ENCODE measurements at regions not wholly inside any gene's neighbourhood (a gene's known extent, or its start where the extent isn't known, plus 50 kb on each side); places are given as distances from the start of the nearest gene placed in this dataset.

DNA sequence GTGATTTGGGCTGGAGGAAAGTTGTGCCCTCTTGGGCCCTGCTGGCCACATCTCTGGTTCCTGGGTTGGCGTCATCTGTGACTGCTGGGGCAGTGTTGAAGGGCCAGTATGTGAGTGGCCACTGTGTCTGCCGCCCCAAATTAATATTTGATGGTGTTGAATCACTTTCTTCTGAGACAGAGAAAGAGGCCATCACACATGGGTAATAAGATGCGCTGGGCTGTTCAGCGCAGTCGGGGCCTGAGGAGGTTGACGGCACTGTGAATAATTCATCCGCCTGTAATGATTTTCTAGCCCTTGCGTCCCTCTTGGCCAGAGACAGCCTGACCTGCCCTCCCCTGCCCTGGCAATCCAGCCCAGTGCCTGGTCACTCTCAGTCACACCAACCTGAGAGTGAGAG, 56.2 kb upstream of the BEGAIN start:
- TF ChIP-seq, protein P1, sequence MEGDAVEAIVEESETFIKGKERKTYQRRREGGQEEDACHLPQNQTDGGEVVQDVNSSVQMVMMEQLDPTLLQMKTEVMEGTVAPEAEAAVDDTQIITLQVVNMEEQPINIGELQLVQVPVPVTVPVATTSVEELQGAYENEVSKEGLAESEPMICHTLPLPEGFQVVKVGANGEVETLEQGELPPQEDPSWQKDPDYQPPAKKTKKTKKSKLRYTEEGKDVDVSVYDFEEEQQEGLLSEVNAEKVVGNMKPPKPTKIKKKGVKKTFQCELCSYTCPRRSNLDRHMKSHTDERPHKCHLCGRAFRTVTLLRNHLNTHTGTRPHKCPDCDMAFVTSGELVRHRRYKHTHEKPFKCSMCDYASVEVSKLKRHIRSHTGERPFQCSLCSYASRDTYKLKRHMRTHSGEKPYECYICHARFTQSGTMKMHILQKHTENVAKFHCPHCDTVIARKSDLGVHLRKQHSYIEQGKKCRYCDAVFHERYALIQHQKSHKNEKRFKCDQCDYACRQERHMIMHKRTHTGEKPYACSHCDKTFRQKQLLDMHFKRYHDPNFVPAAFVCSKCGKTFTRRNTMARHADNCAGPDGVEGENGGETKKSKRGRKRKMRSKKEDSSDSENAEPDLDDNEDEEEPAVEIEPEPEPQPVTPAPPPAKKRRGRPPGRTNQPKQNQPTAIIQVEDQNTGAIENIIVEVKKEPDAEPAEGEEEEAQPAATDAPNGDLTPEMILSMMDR (IDR thresholded peaks at IDR 0.05): no peak
- TF ChIP-seq POLR2A (IDR thresholded peaks at IDR 0.05): no peak
